Endothelial cell of umbilical vein (primary cell): ENCODE measurements at regions not wholly inside any gene's neighbourhood (a gene's known extent, or its start where the extent isn't known, plus 50 kb on each side); places are given as distances from the start of the nearest gene placed in this dataset.

Experiments used
- BruUV-seq: library from RNA; stranded (reverse); fragments of 400-500 nt; replicated peaks from 2 replicates; lab custom pipeline; 2021; lab: Mats Ljungman, UMichigan
- CTCF ChIA-PET: fragments of 300-600, 350-600 bp; sonication (Branson Sonifier 250); formaldehyde crosslinking; loops from one replicate; lab custom pipeline; 2021; ENCODE audit warnings: antibody characterized with exemption, inconsistent platforms; lab: Charles Lee
- POLR2A ChIA-PET: fragments of 300-600, 350-600 bp; sonication (Branson Sonifier 250); formaldehyde crosslinking; loops from one replicate; lab custom pipeline; 2021; ENCODE audit warnings: antibody characterized with exemption, inconsistent platforms; lab: Charles Lee
- DNase-seq: peaks from one replicate; pipeline ENCODE4 v3.0.0-alpha.2; 2011; ENCODE audit warnings: low read depth, low spot score
- FAIRE-seq: peaks from 2 replicates; lab custom pipeline; 2011; peaks lifted over from hg19 to GRCh38; lab: Jason Lieb, UNC
- H2AFZ ChIP-seq: 2 replicates; pipeline ENCODE4 v1.6.0; 2012; ENCODE audit warnings: low read depth, low read length, control low read depth, inconsistent platforms
- H3K27ac ChIP-seq: 2 replicates; pipeline ENCODE4 v1.5.1; 2011; ENCODE audit warnings: low read depth, mild to moderate bottlenecking, control low read depth, low read length, moderate library complexity; ENCODE audit not compliant: insufficient read depth
- H3K27me3 ChIP-seq, 2 experiments: 2 replicates each; pipeline versions ENCODE4 v1.6.0 to v1.6.1; 2011; ENCODE audit warnings: low read length in 2 of 2, mixed read lengths in 1 of 2; ENCODE audit not compliant: control insufficient read depth in 2 of 2, insufficient read depth in 2 of 2
- H3K36me3 ChIP-seq, 2 experiments: 2 replicates in 1 of 2; 3 replicates in 1 of 2; pipeline ENCODE4 v1.5.1; 2011; ENCODE audit warnings: low read length in 2 of 2, mild to moderate bottlenecking in 1 of 2, moderate library complexity in 1 of 2; ENCODE audit not compliant: control insufficient read depth in 2 of 2, insufficient read depth in 2 of 2; ENCODE audit errors: extremely low read depth in 1 of 2
- H3K4me1 ChIP-seq: 3 replicates; pipeline ENCODE4 v1.5.1; 2011; ENCODE audit warnings: mild to moderate bottlenecking, low read length; ENCODE audit not compliant: control insufficient read depth, insufficient read depth; ENCODE audit errors: extremely low read depth
- H3K4me2 ChIP-seq: 2 replicates; pipeline ENCODE4 v1.6.1; 2011; ENCODE audit warnings: low read length, control low read depth, mixed read lengths; ENCODE audit not compliant: insufficient read depth
- H3K4me3 ChIP-seq, 3 experiments: fragments of 200-600 bp in 1 of 3; sonication (generic), shearing (Covaris generic) in 1 of 3; replicated peaks in 1 of 3; 2 replicates each; pipeline ENCODE4 v1.5.1; 2011 to 2016; ENCODE audit warnings: control low read depth in 3 of 3, low read length in 3 of 3, mild to moderate bottlenecking in 2 of 3, inconsistent platforms in 1 of 3, low read depth in 1 of 3, moderate library complexity in 1 of 3; ENCODE audit not compliant: insufficient read depth in 1 of 3
- H3K79me2 ChIP-seq: 2 replicates; pipeline ENCODE4 v1.6.0; 2012; ENCODE audit warnings: low read length, inconsistent platforms; ENCODE audit not compliant: control insufficient read depth, insufficient read depth
- H3K9ac ChIP-seq: replicated peaks from 2 replicates; pipeline ENCODE3; 2011; ENCODE audit warnings: low read length, control low read depth; ENCODE audit not compliant: insufficient read depth; ENCODE audit errors: extremely low read depth
- H3K9me1 ChIP-seq: replicated peaks from 3 replicates; pipeline ENCODE4 v1.6.0; 2011; ENCODE audit warnings: mild to moderate bottlenecking, low read length; ENCODE audit not compliant: control insufficient read depth, insufficient read depth; ENCODE audit errors: extremely low read depth
- H3K9me3 ChIP-seq: replicated peaks from 2 replicates; pipeline ENCODE4 v1.5.1; 2012; ENCODE audit warnings: low read length, inconsistent platforms; ENCODE audit not compliant: control insufficient read depth, insufficient read depth
- H4K20me1 ChIP-seq: replicated peaks from 2 replicates; pipeline ENCODE3; 2011; ENCODE audit warnings: mild to moderate bottlenecking, low read length; ENCODE audit not compliant: control insufficient read depth, insufficient read depth; ENCODE audit errors: extremely low read depth
- CTCF ChIP-seq, 2 donors: IDR thresholded peaks; 1 replicate in 1 of 2; 2 replicates in 1 of 2; pipeline ENCODE4 v1.5.1; 2011; ENCODE audit warnings: low read length in 2 of 2, mild to moderate bottlenecking in 2 of 2, moderate library complexity in 2 of 2, control low read depth in 1 of 2, inconsistent platforms in 1 of 2, low read depth in 1 of 2; ENCODE audit not compliant: insufficient read depth in 1 of 2; ENCODE audit errors: extremely low read depth in 1 of 2
- EZH2 ChIP-seq: IDR thresholded peaks from 2 replicates; pipeline ENCODE4 v1.6.1; 2012; ENCODE audit warnings: borderline replicate concordance, low read depth, mild to moderate bottlenecking, moderate library complexity, low read length, inconsistent platforms; ENCODE audit not compliant: severe bottlenecking
- FOS ChIP-seq: IDR thresholded peaks from 2 replicates; pipeline ENCODE4 v1.6.1; 2011; ENCODE audit warnings: mild to moderate bottlenecking, low read length, moderate library complexity, borderline replicate concordance; ENCODE audit not compliant: insufficient read depth
- GATA2 ChIP-seq: IDR thresholded peaks from 2 replicates; pipeline ENCODE4 v1.7.0; 2011; ENCODE audit warnings: low read depth, mild to moderate bottlenecking, moderate library complexity, mixed read lengths, low read length; ENCODE audit not compliant: insufficient read length, insufficient read depth
- JUN ChIP-seq: IDR thresholded peaks from 2 replicates; pipeline ENCODE4 v1.6.1; 2011; ENCODE audit warnings: borderline replicate concordance, low read depth; ENCODE audit not compliant: insufficient read length, insufficient read depth
- MAX ChIP-seq: IDR thresholded peaks from 2 replicates; pipeline ENCODE4 v1.6.1; 2011; ENCODE audit not compliant: insufficient read depth, insufficient read length
- MYC ChIP-seq: IDR thresholded peaks from one replicate; pipeline ENCODE4 v1.6.1; 2011; ENCODE audit warnings: mild to moderate bottlenecking, low read depth, low read length
- POLR2A ChIP-seq: IDR thresholded peaks from 2 replicates; pipeline ENCODE4 v1.6.1; 2012; ENCODE audit warnings: low read depth, mild to moderate bottlenecking, control low read depth, low read length
- POLR2AphosphoS5 ChIP-seq: IDR thresholded peaks from 2 replicates; pipeline ENCODE4 v1.6.1; 2012; ENCODE audit warnings: low read depth, mild to moderate bottlenecking, control low read depth, low read length, moderate library complexity; ENCODE audit not compliant: insufficient read depth
- dilution Hi-C: fragments of 300-500 bp; cut with MboI; formaldehyde crosslinking; loops from one replicate; pipeline ENCODE4 v1.15.0; 2019; ENCODE audit warnings: low sequenced_read_pairs; ENCODE audit not compliant: extremely low pct_ligation_motif_present
- intact Hi-C: fragments of 100-400 bp; cut with micrococcal nuclease; formaldehyde crosslinking; loops from one replicate; pipeline ENCODE4 v1.10.0; 2022

- no peak for FAIRE-seq
- H3K27me3 ChIP-seq, result no peaks in the 10 kb centered on the region
- intact Hi-C loops, result no loop called here
- TF ChIP-seq EZH2 (no peak), GATA2 (no peak), POLR2AphosphoS5 (no peak), JUN (no peak), MAX (no peak), CTCF (IDR thresholded peaks at IDR 0.05; ENCODE audit: extremely low read depth in 1 of 2, insufficient read depth in 1 of 2, low read depth in 1 of 2, low read length in 2 of 2) (no peak), FOS (no peak), POLR2A (no peak), MYC (no peak)
- no peaks in the 10 kb centered on the region for H3K9me1 ChIP-seq
- DNase-seq, result no peak
- POLR2A ChIA-PET, result no interaction called here
- H3K9me3 ChIP-seq, result no peaks in the 10 kb centered on the region
- H3K79me2 ChIP-seq, result no peaks in the 10 kb centered on the region
- no peak overlapping the region for H3K4me3 ChIP-seq
- no peak overlapping the region for H3K9ac ChIP-seq
- no peak overlapping the region for H3K27ac ChIP-seq
- H3K36me3 ChIP-seq, result no peaks in the 10 kb centered on the region
- dilution Hi-C loops, result no loop called here
- CTCF ChIA-PET, result interaction anchor here (1.6 kb wide), 1 partner anchor 113 kb away, joined by 3 read pairs; no protein-coding TSS in a partner anchor
- H3K4me1 ChIP-seq, result peaks cover 26% of the 10 kb centered on the region
- H2AFZ ChIP-seq, result no peak overlapping the region
- BruUV-seq, result no TSS peak
- no peak overlapping the region for H3K4me2 ChIP-seq
- H4K20me1 ChIP-seq, result no peaks in the 10 kb centered on the region
These were observed 61.8 kb upstream of the TSC22D2 start for GRCh38 chr3:150346266-150346665.
